ENCODE measurements at regions not wholly inside any gene's neighbourhood (a gene's known extent, or its start where the extent isn't known, plus 50 kb on each side); places are given as distances from the start of the nearest gene placed in this dataset.
"Not testable (repeated sequence)": the region's sequence is repeated elsewhere in the genome, so short reads cannot be mapped to it uniquely, and the experiment has no call there.

DNA sequence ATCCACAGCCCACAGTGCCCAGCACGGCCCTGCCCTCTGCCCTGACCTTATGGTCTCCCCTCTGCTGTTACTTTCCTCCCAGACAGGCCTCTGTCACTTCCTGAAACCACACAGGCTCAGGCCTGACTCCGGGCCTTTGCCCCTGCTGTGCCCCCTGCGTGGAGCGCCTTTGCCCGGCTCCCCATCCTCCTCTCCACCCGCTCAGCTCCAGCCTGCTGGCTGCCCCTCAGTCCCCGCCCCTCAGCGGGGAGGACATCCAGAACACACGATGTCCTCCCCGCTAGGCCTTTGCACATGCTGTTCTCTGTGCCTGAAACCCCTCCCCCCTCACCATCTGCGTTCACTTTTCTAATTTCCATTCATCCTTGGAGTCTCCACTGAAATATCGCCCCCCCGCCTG lies 341.9 kb upstream of the SULF2 start:
- not testable (repeated sequence) for TF ChIP-seq CTCF (conservative IDR thresholded peaks at IDR 0.05); EZH2 (IDR thresholded peaks at IDR 0.05; ENCODE audit: low read depth)
